Activated CD4-positive, alpha-beta memory T cell treated with anti-CD3 and anti-CD28 coated beads for 36 hours (primary cell): ENCODE measurements at regions not wholly inside any gene's neighbourhood (a gene's known extent, or its start where the extent isn't known, plus 50 kb on each side); places are given as distances from the start of the nearest gene placed in this dataset.

Source experiments
- CTCF ChIA-PET: fragments of 350-600 bp; sonication (Branson Sonifier 250); formaldehyde crosslinking; loops from one replicate; lab custom pipeline; 2021; ENCODE audit warnings: antibody characterized with exemption, inconsistent platforms; lab: Charles Lee
- POLR2A ChIA-PET: fragments of 350-600 bp; sonication (Branson Sonifier 250); formaldehyde crosslinking; loops from one replicate; lab custom pipeline; 2021; ENCODE audit warnings: antibody characterized with exemption; lab: Charles Lee
- DNase-seq: peaks from one replicate; pipeline ENCODE4 v3.0.0-alpha.2; 2020
- H3K27ac Mint-ChIP-seq: one replicate; pipeline ENCODE4 v1.8.0; 2021; ENCODE audit warnings: mixed read lengths
- H3K27me3 Mint-ChIP-seq: one replicate; pipeline ENCODE4 v1.8.0; 2021; ENCODE audit warnings: mixed read lengths
- H3K36me3 Mint-ChIP-seq: one replicate; pipeline ENCODE4 v1.8.0; 2021; ENCODE audit warnings: mixed read lengths
- H3K4me1 Mint-ChIP-seq: one replicate; pipeline ENCODE4 v1.8.0; 2021; ENCODE audit warnings: low read depth, mixed read lengths
- H3K4me3 Mint-ChIP-seq: one replicate; pipeline ENCODE4 v1.8.0; 2021; ENCODE audit warnings: mild to moderate bottlenecking, mixed read lengths
- H3K9me3 Mint-ChIP-seq: one replicate; pipeline ENCODE4 v1.8.0; 2021; ENCODE audit warnings: mixed read lengths
- intact Hi-C: fragments of 100-400 bp; cut with micrococcal nuclease; formaldehyde crosslinking; loops from one replicate; pipeline ENCODE4 v1.15.1; 2023

DNA sequence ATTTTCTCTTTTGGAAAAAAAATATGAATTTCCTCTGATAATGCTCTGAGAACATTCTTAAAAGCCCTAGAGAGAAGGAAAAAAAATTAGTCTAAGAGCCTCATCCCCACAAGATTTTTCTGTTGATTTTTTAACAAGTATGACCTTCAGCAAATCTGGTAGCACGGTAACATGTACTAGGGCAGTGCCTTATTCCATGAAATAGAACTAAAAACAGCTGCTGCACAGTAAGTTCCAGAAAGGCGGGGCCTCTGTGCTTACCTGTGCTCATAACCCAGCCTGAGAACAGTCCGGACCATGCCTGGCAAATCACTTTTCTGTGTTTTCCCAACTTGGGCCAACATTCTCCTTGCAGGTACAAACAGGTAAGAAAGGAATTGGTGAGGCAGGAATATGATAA is 519.1 kb upstream of the AKR1E2 start:
- H3K36me3 Mint-ChIP-seq = no peaks in the 10 kb centered on the region
- no peak for DNase-seq
- no peaks in the 10 kb centered on the region for H3K9me3 Mint-ChIP-seq
- H3K4me1 Mint-ChIP-seq = no peaks in the 10 kb centered on the region
- H3K27ac Mint-ChIP-seq = no peak overlapping the region
- POLR2A ChIA-PET = no interaction called here
- CTCF ChIA-PET = no interaction called here
- H3K4me3 Mint-ChIP-seq = no peak overlapping the region
- intact Hi-C loops = no loop called here
- peaks cover 1% of the 10 kb centered on the region for H3K27me3 Mint-ChIP-seq

DNA sequence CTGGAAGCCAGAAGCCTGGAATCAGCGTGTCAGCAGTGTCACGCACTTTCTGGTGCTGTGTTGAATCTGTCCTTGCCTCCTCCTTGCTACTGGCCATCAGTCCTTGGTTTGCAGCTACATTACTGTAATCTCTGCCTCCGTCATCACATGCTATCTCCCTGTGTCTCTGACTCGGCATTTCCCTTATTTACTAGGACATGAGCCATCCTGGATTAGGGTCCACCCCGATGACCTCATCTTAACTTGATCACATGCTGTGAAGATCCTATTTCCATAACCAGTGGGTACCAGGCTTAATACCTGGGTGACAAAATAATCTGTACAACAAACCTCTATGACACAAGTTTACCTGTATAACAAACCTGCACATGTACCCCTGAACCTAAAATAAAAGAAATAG is 518.0 kb upstream of the KLF6 start:
- CTCF ChIA-PET = no interaction called here
- intact Hi-C loops = no loop called here
- Mint-ChIP-seq H3K4me3 (no peak overlapping the region), H3K27ac (no peak overlapping the region), H3K36me3 (no peaks in the 10 kb centered on the region), H3K4me1 (no peaks in the 10 kb centered on the region), H3K9me3 (no peaks in the 10 kb centered on the region), H3K27me3 (no peaks in the 10 kb centered on the region)
- no peak for DNase-seq
- POLR2A ChIA-PET = no interaction called here

DNA sequence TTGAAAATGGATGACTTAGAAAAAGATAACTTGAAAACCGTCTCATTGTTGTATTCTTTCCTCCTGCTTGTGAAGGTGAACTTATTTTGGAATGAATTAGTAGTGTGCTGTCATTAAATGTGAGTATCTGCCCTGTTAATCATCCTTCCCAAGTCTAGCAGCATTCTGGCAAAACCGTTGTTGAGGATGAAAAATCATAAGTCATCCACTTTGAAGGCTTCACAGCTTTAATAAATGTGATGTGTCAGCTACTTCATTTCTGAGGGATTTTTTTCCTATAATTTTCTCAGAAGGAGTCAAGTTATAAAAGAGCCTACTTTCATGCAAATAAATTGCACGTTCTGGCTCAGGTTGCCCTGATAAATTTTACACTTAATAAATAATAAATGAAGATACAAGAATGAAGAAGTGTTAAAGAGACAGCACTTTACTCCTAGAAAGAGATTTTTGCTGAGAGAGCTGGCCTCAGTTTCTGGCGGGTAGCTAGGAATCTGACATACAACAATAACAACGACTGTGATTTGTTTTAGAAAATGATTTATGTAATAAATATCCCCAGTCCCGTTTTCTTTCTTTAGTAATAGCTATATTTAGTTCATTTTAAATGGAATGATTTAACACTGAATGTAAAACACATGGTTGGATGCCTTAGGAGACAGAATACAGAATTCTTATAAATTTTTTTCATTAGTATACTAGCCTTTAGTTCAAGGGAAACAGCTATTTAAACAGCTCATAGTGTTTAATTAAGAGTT is 516.5 kb upstream of the KLF6 start:
- no peak overlapping the region for H3K4me3 Mint-ChIP-seq
- H3K9me3 Mint-ChIP-seq = no peaks in the 10 kb centered on the region
- no peak for DNase-seq
- ChIA-PET CTCF (interaction anchor here (0.6 kb wide), 1 partner anchor 44 kb away, joined by 3 read pairs; no protein-coding TSS in a partner anchor), POLR2A (no interaction called here)
- no peaks in the 10 kb centered on the region for H3K4me1 Mint-ChIP-seq
- no peaks in the 10 kb centered on the region for H3K36me3 Mint-ChIP-seq
- H3K27ac Mint-ChIP-seq = no peak overlapping the region
- no peaks in the 10 kb centered on the region for H3K27me3 Mint-ChIP-seq
- intact Hi-C loops = no loop called here

DNA sequence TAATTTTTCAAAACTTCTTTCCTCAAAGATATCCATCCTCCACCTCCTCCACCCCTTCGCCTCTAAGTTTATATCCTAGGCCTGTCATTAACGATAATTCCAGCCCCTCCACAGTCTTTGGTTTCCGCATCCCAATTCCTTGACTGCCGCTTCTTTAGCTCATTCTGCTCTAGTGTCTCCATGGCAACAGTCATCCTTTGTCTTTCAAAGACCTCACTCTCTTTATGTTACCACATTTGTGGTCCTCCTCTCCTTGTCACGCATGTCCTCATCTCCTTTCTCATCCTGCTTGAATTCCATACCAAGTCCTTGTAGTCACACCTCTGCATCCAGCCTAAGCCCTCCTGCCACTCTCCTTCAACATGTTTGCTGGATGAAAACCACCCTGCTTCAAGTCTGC is 511.2 kb upstream of the KLF6 start:
- DNase-seq = no peak
- Mint-ChIP-seq H3K36me3 (no peaks in the 10 kb centered on the region), H3K4me3 (no peak overlapping the region), H3K27me3 (no peaks in the 10 kb centered on the region), H3K27ac (no peak overlapping the region), H3K4me1 (no peaks in the 10 kb centered on the region), H3K9me3 (no peaks in the 10 kb centered on the region)
- POLR2A ChIA-PET = no interaction called here
- CTCF ChIA-PET = no interaction called here
- intact Hi-C loops = no loop called here

DNA sequence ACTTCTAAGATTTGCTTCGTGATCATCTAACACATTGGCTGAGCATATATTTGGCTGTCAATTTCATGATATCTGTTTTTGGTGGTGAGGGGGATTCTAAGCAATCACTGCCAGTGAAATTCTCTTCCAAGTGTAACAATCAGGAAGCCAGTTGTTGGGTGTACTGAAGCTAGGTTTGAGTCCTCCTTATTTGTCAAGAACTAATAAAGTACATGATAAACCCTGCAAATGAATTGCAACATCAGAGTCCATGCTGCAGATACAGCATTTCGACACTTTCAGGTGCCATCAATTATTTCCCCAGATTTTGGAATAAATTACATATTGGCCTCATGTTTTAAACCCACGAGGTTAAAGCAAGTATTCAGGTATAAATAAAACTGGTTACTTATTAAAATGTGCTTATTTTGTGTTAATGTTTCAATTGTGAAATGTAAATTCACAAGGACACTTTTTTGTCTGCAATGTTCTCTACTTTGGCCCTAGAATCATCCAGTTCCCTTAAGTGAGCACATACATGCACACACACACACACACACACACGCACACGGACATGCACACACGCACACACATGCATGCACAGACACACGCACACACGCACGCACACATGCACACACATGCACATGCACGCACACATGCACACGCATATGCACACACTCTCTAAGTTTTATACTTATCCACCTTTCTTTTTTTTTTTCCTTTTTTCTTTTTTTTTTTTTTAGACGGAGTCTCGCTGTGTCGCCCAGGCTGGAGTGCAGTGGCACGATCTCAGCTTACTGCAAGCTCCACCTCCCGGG is 510.2 kb upstream of the KLF6 start:
- CTCF ChIA-PET = no interaction called here
- Mint-ChIP-seq H3K27me3 (no peaks in the 10 kb centered on the region), H3K36me3 (no peaks in the 10 kb centered on the region), H3K4me1 (no peaks in the 10 kb centered on the region), H3K9me3 (no peaks in the 10 kb centered on the region), H3K27ac (no peak overlapping the region), H3K4me3 (no peak overlapping the region)
- DNase-seq = no peak
- intact Hi-C loops = no loop called here
- POLR2A ChIA-PET = no interaction called here

DNA sequence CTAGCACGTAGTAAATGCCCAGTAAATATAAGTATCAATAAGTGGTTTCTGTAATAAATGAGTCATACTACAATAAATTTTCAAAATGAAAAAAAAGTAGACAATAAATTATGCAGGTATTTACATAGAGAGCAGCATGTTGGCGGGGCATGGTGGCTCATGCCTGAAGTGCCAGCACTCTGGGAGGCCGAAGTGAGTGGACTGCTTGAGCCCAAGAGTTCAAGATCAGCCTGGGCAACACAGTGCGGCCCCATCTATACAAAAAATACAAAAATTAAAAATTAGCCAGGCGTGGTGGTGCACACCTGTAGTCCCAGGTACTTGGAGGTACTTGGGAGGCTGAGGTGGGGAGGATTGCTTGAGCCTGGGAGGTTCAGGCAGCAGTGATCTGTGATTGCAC is 509.3 kb upstream of the KLF6 start:
- ChIA-PET CTCF (no interaction called here), POLR2A (no interaction called here)
- DNase-seq = no peak
- no peak overlapping the region for H3K27ac Mint-ChIP-seq
- intact Hi-C loops = no loop called here
- H3K4me3 Mint-ChIP-seq = no peak overlapping the region
- no peaks in the 10 kb centered on the region for H3K36me3 Mint-ChIP-seq
- no peaks in the 10 kb centered on the region for H3K27me3 Mint-ChIP-seq
- no peaks in the 10 kb centered on the region for H3K9me3 Mint-ChIP-seq
- no peaks in the 10 kb centered on the region for H3K4me1 Mint-ChIP-seq

DNA sequence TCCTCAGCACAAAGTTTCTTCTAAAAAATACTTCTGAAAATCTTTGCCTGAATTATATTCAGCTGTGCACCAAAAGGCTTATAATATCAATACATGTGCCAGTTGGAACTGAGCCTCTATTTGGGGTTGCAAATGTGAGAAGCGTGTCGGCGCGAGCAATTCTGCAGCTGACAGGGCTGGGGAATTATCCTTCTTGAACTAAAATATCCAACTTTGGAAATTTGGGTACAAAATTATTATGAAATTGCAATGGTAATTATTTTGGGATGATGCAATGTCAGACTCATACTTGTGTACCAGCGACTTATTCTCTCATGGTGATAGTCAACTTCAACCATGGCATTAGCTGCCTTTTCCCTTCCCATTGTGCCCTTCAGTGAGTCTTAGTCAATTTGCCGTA is 507.0 kb upstream of the KLF6 start:
- Mint-ChIP-seq H3K4me3 (no peak overlapping the region), H3K9me3 (no peaks in the 10 kb centered on the region), H3K27me3 (no peaks in the 10 kb centered on the region), H3K36me3 (no peaks in the 10 kb centered on the region), H3K27ac (no peak overlapping the region), H3K4me1 (no peaks in the 10 kb centered on the region)
- intact Hi-C loops = no loop called here
- ChIA-PET POLR2A (no interaction called here), CTCF (no interaction called here)
- no peak for DNase-seq

DNA sequence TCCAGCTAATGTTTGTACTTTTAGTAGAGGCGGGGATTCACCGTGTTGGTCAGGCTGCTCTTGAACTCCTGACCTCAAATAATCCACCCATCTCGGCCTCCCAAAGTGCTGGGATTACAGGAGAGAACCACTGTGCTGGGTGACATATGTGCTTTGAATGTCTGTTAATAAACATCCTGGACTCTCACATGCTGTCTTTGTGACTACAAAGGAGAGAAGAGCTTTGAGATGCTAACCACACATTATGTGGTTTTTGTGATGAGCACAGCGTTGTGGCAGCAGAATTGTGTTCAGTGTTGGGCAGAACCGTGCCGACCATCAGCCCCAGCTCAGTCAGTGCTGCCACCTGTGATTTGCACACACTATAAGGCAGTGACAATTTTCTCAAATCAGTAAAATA is 500.1 kb upstream of the KLF6 start:
- peak; percentile 38 for DNase-seq
- no peaks in the 10 kb centered on the region for H3K9me3 Mint-ChIP-seq
- H3K27me3 Mint-ChIP-seq = no peaks in the 10 kb centered on the region
- CTCF ChIA-PET = interaction anchor here (0.5 kb wide), 1 partner anchor 263 kb away, joined by 3 read pairs; no protein-coding TSS in a partner anchor
- intact Hi-C loops = no loop called here
- H3K4me1 Mint-ChIP-seq = peaks cover 17% of the 10 kb centered on the region
- H3K36me3 Mint-ChIP-seq = no peaks in the 10 kb centered on the region
- H3K4me3 Mint-ChIP-seq = no peak overlapping the region
- POLR2A ChIA-PET = interaction anchor here (1.6 kb wide), 1 partner anchor 500 kb away, joined by 3 read pairs; the partner anchor contains the start of gene KLF6
- no peak overlapping the region for H3K27ac Mint-ChIP-seq

DNA sequence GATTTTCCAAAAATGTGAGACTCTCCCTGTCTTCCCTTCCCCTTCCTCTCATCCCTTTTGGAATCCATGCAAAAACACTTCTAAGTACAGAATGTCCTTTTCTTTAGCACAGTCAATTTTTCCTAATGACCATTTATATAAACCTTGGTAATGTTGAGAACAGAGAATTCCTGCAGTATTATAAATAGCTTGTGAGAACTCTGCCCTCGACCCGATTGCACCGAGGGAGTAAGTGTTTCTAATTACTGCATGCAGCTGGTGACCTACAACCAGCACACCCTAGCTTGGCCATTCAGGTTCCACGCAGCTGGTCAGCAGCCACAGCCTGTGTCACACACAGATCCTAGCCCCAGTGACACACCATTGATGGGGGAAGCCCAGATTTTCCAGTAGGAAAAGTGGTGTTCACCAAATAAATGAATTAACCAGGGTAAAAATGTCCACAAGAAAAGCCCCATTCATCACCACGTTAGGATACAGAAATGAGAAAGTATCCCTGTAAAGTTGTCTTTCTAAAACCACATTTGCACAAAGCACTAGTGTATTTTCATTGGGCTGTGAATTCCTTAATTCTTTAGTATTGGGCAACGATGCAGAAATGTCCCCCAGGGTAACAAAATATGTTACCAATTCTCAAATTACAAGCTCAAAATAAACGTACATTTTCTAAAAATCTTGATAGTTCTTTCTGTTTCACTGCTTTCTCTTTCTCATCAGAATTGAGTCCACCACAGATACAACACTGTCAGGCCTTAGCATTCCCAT is 499.0 kb upstream of the KLF6 start:
- Mint-ChIP-seq H3K27ac (no peak overlapping the region), H3K27me3 (no peaks in the 10 kb centered on the region), H3K4me3 (no peak overlapping the region), H3K36me3 (no peaks in the 10 kb centered on the region), H3K9me3 (no peaks in the 10 kb centered on the region), H3K4me1 (peaks cover 17% of the 10 kb centered on the region)
- intact Hi-C loops = no loop called here
- POLR2A ChIA-PET = no interaction called here
- CTCF ChIA-PET = interaction anchor here (0.6 kb wide), 1 partner anchor 222 kb away, joined by 3 read pairs; no protein-coding TSS in a partner anchor
- DNase-seq = no peak

DNA sequence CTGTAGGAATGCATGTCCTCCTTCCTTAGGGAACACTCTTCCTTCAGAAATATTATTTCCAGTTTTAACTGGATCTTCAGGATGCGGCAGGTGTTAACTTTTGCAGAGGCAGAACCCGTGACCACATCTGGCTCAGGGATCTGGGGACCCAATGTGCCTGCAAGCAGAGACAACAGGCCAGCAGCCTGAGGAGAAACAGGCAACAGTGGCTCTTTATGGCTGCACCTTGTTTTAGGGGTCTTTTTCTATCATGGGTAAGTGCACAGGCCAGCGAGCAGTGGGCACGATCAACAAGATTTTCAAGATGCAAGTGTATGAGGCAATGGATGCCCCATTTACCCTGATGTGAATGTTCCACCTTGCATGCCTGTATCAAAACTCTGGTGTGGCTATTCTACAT is 497.5 kb upstream of the KLF6 start:
- H3K27me3 Mint-ChIP-seq = no peaks in the 10 kb centered on the region
- ChIA-PET CTCF (no interaction called here), POLR2A (no interaction called here)
- H3K36me3 Mint-ChIP-seq = no peaks in the 10 kb centered on the region
- no peak overlapping the region for H3K27ac Mint-ChIP-seq
- no peak for DNase-seq
- H3K9me3 Mint-ChIP-seq = no peaks in the 10 kb centered on the region
- peaks cover 17% of the 10 kb centered on the region for H3K4me1 Mint-ChIP-seq
- H3K4me3 Mint-ChIP-seq = no peak overlapping the region
- intact Hi-C loops = no loop called here

DNA sequence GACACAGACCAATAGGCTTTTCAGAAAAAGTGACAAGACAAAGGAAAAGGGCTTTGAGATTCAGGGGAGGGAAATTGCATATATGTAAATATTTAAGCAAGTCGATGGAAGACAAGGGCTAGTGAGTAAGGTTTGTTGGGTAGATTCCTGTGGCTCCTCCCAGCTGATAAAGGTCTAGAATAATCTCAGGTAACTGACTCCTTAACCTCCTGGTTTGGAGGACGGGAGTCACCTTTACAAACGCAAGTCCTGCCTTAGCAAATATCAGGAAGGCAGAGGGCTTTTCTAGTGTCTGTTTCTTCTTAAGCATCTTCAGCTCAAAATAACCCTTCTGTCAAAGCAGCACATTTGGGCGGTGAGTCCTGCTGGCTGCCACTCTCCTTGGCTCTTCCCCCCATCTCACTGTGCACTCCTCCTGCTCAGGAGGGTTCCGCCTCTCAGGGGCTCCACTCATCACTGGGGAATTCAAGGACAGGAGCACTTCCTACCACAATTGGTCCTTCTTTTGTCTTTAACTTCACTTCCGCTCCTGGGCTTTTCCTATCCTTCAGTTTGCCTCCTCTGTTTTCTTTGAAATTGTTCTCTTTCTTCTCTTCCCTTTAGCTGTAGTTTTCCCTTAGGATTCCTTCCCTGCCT is 496.3 kb upstream of the KLF6 start:
- ChIA-PET POLR2A (no interaction called here), CTCF (no interaction called here)
- intact Hi-C loops = no loop called here
- H3K9me3 Mint-ChIP-seq = no peaks in the 10 kb centered on the region
- no peak overlapping the region for H3K4me3 Mint-ChIP-seq
- peaks cover 16% of the 10 kb centered on the region for H3K4me1 Mint-ChIP-seq
- no peaks in the 10 kb centered on the region for H3K27me3 Mint-ChIP-seq
- no peak overlapping the region for H3K27ac Mint-ChIP-seq
- H3K36me3 Mint-ChIP-seq = no peaks in the 10 kb centered on the region
- DNase-seq = no peak
